HG02981 (cell line): ENCODE measurements at regions not wholly inside any gene's neighbourhood (a gene's known extent, or its start where the extent isn't known, plus 50 kb on each side); places are given as distances from the start of the nearest gene placed in this dataset.
"Not testable (repeated sequence)": the region's sequence is repeated elsewhere in the genome, so short reads cannot be mapped to it uniquely, and the experiment has no call there.

ENCODE experiments used
- ATAC-seq: cut with Tn5 transposase; IDR thresholded peaks from one replicate; pipeline ENCODE4 v1.9.1; 2021; ENCODE audit warnings: mild to moderate bottlenecking, moderate library complexity; ENCODE audit not compliant: unreplicated experiment

GRCh38 chr16:80092681-80093080, 448.1 kb upstream of the DYNLRB2 start:
- no peak for ATAC-seq

- not testable (repeated sequence) for ATAC-seq
Observed at GRCh38 chr16:80091453-80091852, 449.3 kb upstream of the DYNLRB2 start.

DNA sequence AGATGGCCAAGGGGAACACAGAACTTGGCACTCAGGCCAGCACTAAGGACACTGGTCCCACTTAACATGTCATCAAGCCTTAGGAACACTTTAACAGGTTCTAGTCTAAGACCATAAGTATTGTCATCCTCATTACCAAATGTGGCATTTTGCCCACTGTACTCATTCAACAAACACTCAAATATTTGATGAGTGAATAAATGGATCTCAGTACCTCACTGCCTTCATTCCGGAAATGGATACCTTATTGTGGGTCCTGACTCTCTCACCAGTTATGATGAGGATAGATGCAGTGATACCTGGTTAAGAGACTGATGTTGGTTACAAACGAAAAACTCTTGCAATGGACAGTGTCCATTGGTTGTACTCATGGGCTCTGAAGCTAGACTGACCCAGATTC, 455.2 kb upstream of the DYNLRB2 start:
- ATAC-seq, result no peak

GRCh38 chr16:80084614-80085013, 456.2 kb upstream of the DYNLRB2 start:
- ATAC-seq, result no peak

DNA sequence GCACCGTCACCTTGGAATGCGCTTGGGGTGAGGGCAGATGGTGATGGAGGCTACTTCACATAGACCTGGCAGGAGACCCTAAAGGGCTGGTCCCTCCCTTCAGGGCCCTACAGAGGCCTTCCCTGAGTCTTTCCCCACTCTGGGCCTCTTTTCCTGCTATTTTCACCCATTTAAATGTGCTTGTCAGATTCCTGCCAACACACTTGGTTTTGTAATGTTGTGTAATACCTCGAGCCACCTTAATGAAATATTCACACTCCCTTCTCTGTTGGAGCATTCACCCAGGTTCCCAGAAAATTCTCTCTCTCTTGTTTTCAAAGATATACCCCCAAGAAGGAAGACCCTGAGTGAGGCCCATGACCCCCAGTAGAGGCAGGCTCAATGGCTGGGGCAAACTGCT, 456.6 kb upstream of the DYNLRB2 start:
- no peak for ATAC-seq

GRCh38 chr16:80082906-80083305, 457.9 kb upstream of the DYNLRB2 start:
- ATAC-seq, result no peak

- no peak for ATAC-seq
Observed at GRCh38 chr16:80081846-80082245, 458.9 kb upstream of the DYNLRB2 start.

- ATAC-seq, result no peak
Observed at GRCh38 chr16:80080287-80080851, 460.4 kb upstream of the DYNLRB2 start.

- ATAC-seq, result no peak
Observed at GRCh38 chr16:80079072-80079471, 461.7 kb upstream of the DYNLRB2 start.

DNA sequence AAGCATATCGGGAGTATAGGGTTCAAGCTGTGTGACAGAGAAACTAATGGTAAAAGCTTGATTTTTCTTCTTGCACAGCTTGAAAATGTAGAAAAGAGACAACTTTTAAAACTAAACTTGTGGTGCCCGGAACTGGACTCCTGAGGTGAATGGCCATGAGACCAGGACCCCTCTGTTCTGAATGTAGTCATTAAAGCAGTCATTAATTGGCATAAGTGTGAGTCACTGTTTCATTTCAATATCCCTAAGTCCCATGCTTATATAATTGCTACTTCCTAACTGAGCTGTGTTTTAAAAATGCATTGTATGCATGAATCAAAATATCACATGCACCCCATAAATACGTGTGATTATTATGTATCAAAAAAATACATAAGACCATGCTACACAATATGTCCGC, 463.1 kb upstream of the DYNLRB2 start:
- no peak for ATAC-seq

- no peak for ATAC-seq
Observed at GRCh38 chr16:80074329-80074728, 466.5 kb upstream of the DYNLRB2 start.

- no peak for ATAC-seq
Observed at GRCh38 chr16:80071964-80072456, 468.8 kb upstream of the DYNLRB2 start.

GRCh38 chr16:80066805-80067580, 466.5 kb upstream of the MAF start:
- no peak for ATAC-seq

- no peak for ATAC-seq
Observed at GRCh38 chr16:80065541-80065940, 465.0 kb upstream of the MAF start.

GRCh38 chr16:80063713-80064069, 463.2 kb upstream of the MAF start:
- ATAC-seq, result no peak

GRCh38 chr16:80063031-80063712, 462.6 kb upstream of the MAF start:
- ATAC-seq, result no peak

DNA sequence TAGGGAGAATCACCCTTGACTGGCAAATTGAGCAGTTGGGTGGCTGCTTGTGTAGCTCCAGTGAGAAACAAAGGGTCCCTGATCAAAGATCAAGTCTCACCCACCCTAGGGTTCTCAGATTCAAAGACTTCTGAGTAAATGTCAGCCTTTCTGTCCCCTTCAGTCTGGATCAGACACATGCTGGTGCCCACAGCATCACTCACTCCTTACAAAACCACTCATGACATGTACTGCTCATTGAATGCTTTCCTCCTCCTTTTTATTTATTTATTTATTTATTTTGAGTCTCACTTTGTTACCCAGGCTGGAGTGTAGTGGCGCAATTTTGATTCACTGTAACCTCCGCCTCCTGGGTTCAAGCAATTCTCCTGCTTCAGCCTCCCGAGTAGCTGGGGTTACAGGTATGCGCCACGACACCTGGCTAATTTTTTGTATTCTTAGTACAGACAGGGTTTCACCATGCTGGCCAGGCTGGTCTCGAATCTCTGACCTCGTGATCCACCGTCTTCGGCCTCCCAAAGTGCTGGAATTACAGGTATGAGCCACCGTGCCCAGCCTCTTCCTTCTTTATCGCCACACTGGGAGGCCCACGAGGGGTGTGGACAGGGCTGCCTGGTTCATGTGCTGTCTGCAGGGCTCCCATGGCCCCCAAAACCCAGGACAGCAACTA, 462.0 kb upstream of the MAF start:
- no peak for ATAC-seq

DNA sequence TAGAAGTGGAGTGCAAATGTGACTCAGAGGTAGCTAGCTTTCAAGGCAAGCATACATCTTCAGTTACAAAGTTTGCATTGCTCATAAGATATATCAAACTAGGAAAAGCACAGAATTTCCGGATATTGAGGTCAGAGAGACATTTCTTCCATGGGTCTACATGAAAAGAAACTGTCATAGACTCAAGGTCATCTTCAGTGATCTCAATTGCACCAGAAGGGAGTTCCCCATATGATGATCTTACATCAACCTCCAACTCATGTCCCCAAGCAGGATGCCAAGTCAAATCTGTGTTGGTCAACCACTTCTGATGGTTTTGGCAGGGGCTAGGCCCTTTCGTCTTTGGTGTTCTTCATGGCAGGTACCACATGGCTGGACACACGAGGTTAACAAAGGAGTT, 459.9 kb upstream of the MAF start:
- no peak for ATAC-seq

DNA sequence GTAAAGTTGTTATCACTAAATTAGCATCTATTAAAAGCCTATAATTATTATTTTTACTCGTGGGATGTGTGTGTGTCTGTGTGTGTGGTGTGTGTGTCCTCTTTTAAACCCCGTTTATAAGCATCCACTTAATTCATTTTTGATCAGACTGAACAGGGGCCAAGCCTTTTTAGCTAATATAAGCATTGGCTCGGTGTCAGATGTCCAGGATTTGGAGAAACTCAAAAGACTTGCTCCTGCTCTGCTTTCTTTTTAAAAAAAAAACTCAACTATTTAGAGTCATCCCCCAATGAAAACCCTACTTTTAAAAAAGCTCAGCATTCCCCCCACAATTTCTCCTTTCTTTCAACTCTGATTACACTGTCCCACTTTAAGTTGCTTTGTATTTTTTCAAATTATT, 459.3 kb upstream of the MAF start:
- ATAC-seq, result no peak

GRCh38 chr16:80058214-80058613, 457.7 kb upstream of the MAF start:
- no peak for ATAC-seq

GRCh38 chr16:80056324-80056723, 455.8 kb upstream of the MAF start:
- ATAC-seq, result no peak

DNA sequence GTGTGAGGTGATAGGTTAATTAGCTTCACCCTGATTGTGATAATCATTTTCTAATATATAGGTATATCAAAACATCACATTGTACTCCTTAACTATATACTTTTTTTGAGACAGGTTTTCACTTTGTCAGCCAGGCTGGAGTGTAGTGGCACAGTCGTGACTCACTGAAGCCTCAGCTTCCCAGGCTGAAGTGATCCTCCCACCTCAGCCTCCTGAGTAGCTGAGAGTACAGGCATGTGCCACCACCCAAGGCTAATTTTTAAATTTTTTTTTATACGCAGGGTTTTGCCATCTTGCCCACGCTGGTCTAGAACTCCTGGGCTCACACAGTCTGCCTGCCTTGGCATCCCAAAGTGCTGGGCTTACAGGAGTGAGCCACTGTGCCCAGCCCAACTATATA, 455.3 kb upstream of the MAF start:
- ATAC-seq, result no peak
